SK-N-SH (cell line): ENCODE measurements at regions not wholly inside any gene's neighbourhood (a gene's known extent, or its start where the extent isn't known, plus 50 kb on each side); places are given as distances from the start of the nearest gene placed in this dataset.

Experiments
- CTCF ChIA-PET: fragments of 300-600, 350-600 bp; formaldehyde crosslinking; extraction: SDS; loops from one replicate; lab custom pipeline; 2021; lab: Yijun Ruan, JAX
- POLR2A ChIA-PET: fragments of 350-600 bp; sonication (Branson Sonifier 250); formaldehyde crosslinking; extraction: SDS; loops from one replicate; lab custom pipeline; 2020; ENCODE audit warnings: antibody characterized with exemption, inconsistent platforms; lab: Yijun Ruan, JAX
- DNase-seq: peaks from one replicate; pipeline ENCODE4 v3.0.0; 2012
- H2AFZ ChIP-seq: fragments of 200-600 bp; sonication (generic); 2 replicates; pipeline ENCODE4 v1.8.1; 2016; ENCODE audit warnings: antibody characterized with exemption, mild to moderate bottlenecking, low read depth
- H3F3A ChIP-seq: fragments of 200-600 bp; sonication (generic); replicated peaks from 2 replicates; pipeline ENCODE3; 2016; ENCODE audit warnings: antibody characterized with exemption, mild to moderate bottlenecking; ENCODE audit not compliant: insufficient read depth
- H3K27ac ChIP-seq, 2 experiments: fragments of 200-500 bp in 1 of 2; fragments of 200-600 bp in 1 of 2; sonication (Bioruptor generic) in 1 of 2; sonication (generic), shearing (Covaris generic) in 1 of 2; 2 replicates each; pipeline versions ENCODE4 v1.5.1 to v1.6.1; 2014 to 2016; ENCODE audit warnings: low read depth in 2 of 2, inconsistent platforms in 1 of 2, low read length in 1 of 2, mild to moderate bottlenecking in 1 of 2, mixed read lengths in 1 of 2
- H3K27me3 ChIP-seq: fragments of 200-600 bp; sonication (generic), shearing (Covaris generic); 2 replicates; pipeline ENCODE4 v1.6.1; 2016; ENCODE audit warnings: mixed run types; ENCODE audit not compliant: insufficient read depth
- H3K36me3 ChIP-seq, 2 experiments: fragments of 200-500 bp in 1 of 2; fragments of 200-600 bp in 1 of 2; sonication (Bioruptor generic) in 1 of 2; sonication (generic) in 1 of 2; replicated peaks in 1 of 2; 2 replicates each; pipeline versions ENCODE3 to v1.5.1; 2014 to 2016; ENCODE audit warnings: low read length in 1 of 2, mild to moderate bottlenecking in 1 of 2; ENCODE audit not compliant: insufficient read depth in 2 of 2, control insufficient read depth in 1 of 2
- H3K4me1 ChIP-seq, 2 experiments: fragments of 200-500 bp in 1 of 2; fragments of 200-600 bp in 1 of 2; sonication (Bioruptor generic) in 1 of 2; sonication (generic), shearing (Covaris generic) in 1 of 2; 2 replicates each; pipeline versions ENCODE4 v1.5.1 to v1.6.1; 2014 to 2016; ENCODE audit warnings: low read depth in 1 of 2, low read length in 1 of 2, mixed run types in 1 of 2; ENCODE audit not compliant: insufficient read depth in 2 of 2, control insufficient read depth in 1 of 2
- H3K4me2 ChIP-seq: fragments of 200-600 bp; sonication (generic), shearing (Covaris generic); 2 replicates; pipeline ENCODE4 v1.6.1; 2017; ENCODE audit warnings: mixed run types
- H3K4me3 ChIP-seq, 2 experiments: fragments of 200-500 bp in 1 of 2; fragments of 200-600 bp in 1 of 2; sonication (Bioruptor generic) in 1 of 2; sonication (generic), shearing (Covaris generic) in 1 of 2; 2 replicates each; pipeline versions ENCODE4 v1.5.1 to v1.8.1; 2014 to 2016; ENCODE audit warnings: low read depth in 2 of 2, inconsistent platforms in 1 of 2, low read length in 1 of 2, mild to moderate bottlenecking in 1 of 2, mixed read lengths in 1 of 2, moderate library complexity in 1 of 2
- H3K79me2 ChIP-seq: fragments of 200-600 bp; sonication (generic); 2 replicates; pipeline ENCODE4 v1.8.1; 2017; ENCODE audit warnings: mild to moderate bottlenecking; ENCODE audit not compliant: insufficient read depth
- H3K9ac ChIP-seq: fragments of 200-600 bp; sonication (generic); 2 replicates; pipeline ENCODE4 v1.6.1; 2017; ENCODE audit warnings: mixed run types
- H3K9me2 ChIP-seq: fragments of 200-600 bp; sonication (generic); 2 replicates; pipeline ENCODE4 v1.6.1; 2017; ENCODE audit warnings: mixed run types
- H3K9me3 ChIP-seq: fragments of 200-600 bp; sonication (generic); 2 replicates; pipeline ENCODE4 v1.6.1; 2017; ENCODE audit warnings: mixed run types, mild to moderate bottlenecking, moderate library complexity
- H4K20me1 ChIP-seq: fragments of 200-600 bp; sonication (generic); 2 replicates; pipeline ENCODE4 v1.6.1; 2017; ENCODE audit warnings: mild to moderate bottlenecking, mixed run types; ENCODE audit not compliant: insufficient read depth
- FOXJ3 ChIP-seq: sonication (generic); formaldehyde crosslinking; IDR thresholded peaks from 2 replicates; pipeline ENCODE4 v1.5.1; 2020; ENCODE audit warnings: mild to moderate bottlenecking, missing genetic modification reagents
- FOXM1 ChIP-seq: IDR thresholded peaks from 2 replicates; pipeline ENCODE4 v1.4.0; 2012; ENCODE audit warnings: low read depth, mild to moderate bottlenecking
- GABPA ChIP-seq: IDR thresholded peaks from 2 replicates; pipeline ENCODE4 v1.4.0; 2012; ENCODE audit warnings: low read depth, mild to moderate bottlenecking
- GATA2 ChIP-seq: sonication (generic); formaldehyde crosslinking; IDR thresholded peaks from 2 replicates; pipeline ENCODE4 v1.5.0; 2020; ENCODE audit warnings: mild to moderate bottlenecking, missing genetic modification reagents
- IRF3 ChIP-seq: fragments of 150-350 bp; IDR thresholded peaks from 2 replicates; pipeline ENCODE4 v1.6.1; 2016; ENCODE audit warnings: mild to moderate bottlenecking, low read depth, low read length
- JUND ChIP-seq: IDR thresholded peaks from 2 replicates; pipeline ENCODE4 v1.4.0; 2012
- MEF2A ChIP-seq: IDR thresholded peaks from 2 replicates; pipeline ENCODE4 v1.4.0; 2012; ENCODE audit warnings: low read depth, borderline replicate concordance
- MXI1 ChIP-seq: IDR thresholded peaks from 2 replicates; pipeline ENCODE4 v1.6.1; 2012; ENCODE audit warnings: mild to moderate bottlenecking, low read depth, low read length, improper control_type of control experiment
- PBX3 ChIP-seq: IDR thresholded peaks from 2 replicates; pipeline ENCODE4; 2012
- POLR2AphosphoS5 ChIP-seq: IDR thresholded peaks from 2 replicates; pipeline ENCODE4 v1.6.1; 2012; ENCODE audit warnings: low read depth, low read length
- RAD21 ChIP-seq: IDR thresholded peaks from 2 replicates; pipeline ENCODE4 v1.6.1; 2012; ENCODE audit warnings: mild to moderate bottlenecking, low read length
- RCOR1 ChIP-seq: fragments of 150-350 bp; IDR thresholded peaks from 2 replicates; pipeline ENCODE4 v1.6.1; 2017; ENCODE audit warnings: antibody characterized with exemption, low read length
- RFX5 ChIP-seq: IDR thresholded peaks from 2 replicates; pipeline ENCODE4 v1.6.1; 2012; ENCODE audit warnings: mild to moderate bottlenecking, improper control_type of control experiment, low read length
- RXRA ChIP-seq: IDR thresholded peaks from 2 replicates; pipeline ENCODE4 v1.4.0; 2012; ENCODE audit warnings: low read depth, mild to moderate bottlenecking, borderline replicate concordance
- SIN3A ChIP-seq: IDR thresholded peaks from 2 replicates; pipeline ENCODE4 v1.6.1; 2012; ENCODE audit warnings: low read depth, mild to moderate bottlenecking, low read length, moderate library complexity, borderline replicate concordance
- SMC3 ChIP-seq: IDR thresholded peaks from 2 replicates; pipeline ENCODE4 v1.6.1; 2012; ENCODE audit warnings: low read depth, low read length, improper control_type of control experiment
- TAF1 ChIP-seq: IDR thresholded peaks from 2 replicates; pipeline ENCODE4 v1.6.1; 2012; ENCODE audit warnings: low read depth, mild to moderate bottlenecking, low read length, moderate library complexity, borderline replicate concordance
- TCF12 ChIP-seq: IDR thresholded peaks from 2 replicates; pipeline ENCODE4 v1.4.0; 2012
- TEAD4 ChIP-seq: IDR thresholded peaks from 2 replicates; pipeline ENCODE4 v1.4.0; 2012; ENCODE audit warnings: mild to moderate bottlenecking, borderline replicate concordance; ENCODE audit not compliant: insufficient read depth
- USF1 ChIP-seq: IDR thresholded peaks from 2 replicates; pipeline ENCODE4 v1.4.0; 2012; ENCODE audit warnings: low read depth, borderline replicate concordance
- YY1 ChIP-seq: IDR thresholded peaks from 2 replicates; pipeline ENCODE4 v1.4.0; 2012; ENCODE audit warnings: low read depth, mild to moderate bottlenecking
- WGBS: methylation state at CpG from one replicate; pipeline ENCODE4 v1.1.6; 2017; ENCODE audit warnings: low lambda C conversion rate; 5-methylcytosine and 5-hydroxymethylcytosine counted together
- TF ChIP-seq, protein P1 (sequence below): IDR thresholded peaks from 2 replicates; pipeline ENCODE4 v1.4.0; 2012; ENCODE audit warnings: low read depth, borderline replicate concordance

GRCh38 chr1:191895462-191896058, 262.7 kb upstream of the RGS18 start:
- H3K4me1 ChIP-seq = no peaks in the 10 kb centered on the region
- H3K36me3 ChIP-seq = no peaks in the 10 kb centered on the region
- peaks cover 5% of the 10 kb centered on the region; the same call in 1 of the 2 replicates for H3K9me2 ChIP-seq
- no peaks in the 10 kb centered on the region for H4K20me1 ChIP-seq
- no peak for DNase-seq
- no peaks in the 10 kb centered on the region; the same call in 1 of the 2 replicates for H3K9me3 ChIP-seq
- ChIA-PET CTCF (interaction anchor here (0.6 kb wide), 1 partner anchor 37 kb away, joined by 3 read pairs; no protein-coding TSS in a partner anchor), POLR2A (no interaction called here)
- H2AFZ ChIP-seq = no peak overlapping the region
- no peaks in the 10 kb centered on the region; the same call in 1 of the 2 replicates for H3K27me3 ChIP-seq
- no peak overlapping the region for H3K4me2 ChIP-seq
- no peaks in the 10 kb centered on the region for H3F3A ChIP-seq
- H3K4me3 ChIP-seq = no peak overlapping the region
- H3K79me2 ChIP-seq = no peaks in the 10 kb centered on the region
- H3K27ac ChIP-seq = no peak overlapping the region
- H3K9ac ChIP-seq = no peak overlapping the region
- no peak for TF ChIP-seq FOXM1
- no peak for TF ChIP-seq YY1
- TF ChIP-seq GATA2 (CRISPR knock-in tag) = no peak
- TF ChIP-seq GABPA = no peak
- no peak for TF ChIP-seq RXRA
- no peak for TF ChIP-seq POLR2AphosphoS5
- TF ChIP-seq JUND = no peak
- no peak for TF ChIP-seq SIN3A
- TF ChIP-seq SMC3 = no peak
- no peak for TF ChIP-seq RAD21
- no peak for TF ChIP-seq TAF1
- no peak for TF ChIP-seq TCF12
- TF ChIP-seq RCOR1 = no peak
- no peak for TF ChIP-seq FOXJ3
- no peak for TF ChIP-seq MEF2A
- no peak for TF ChIP-seq MXI1
- TF ChIP-seq TEAD4 = no peak
- no peak for TF ChIP-seq PBX3
- TF ChIP-seq IRF3 = no peak

- WGBS = 6% methylated on average over 3 of the region's 3 CpGs
- TF ChIP-seq USF1 (no peak), RAD21 (no peak), RFX5 (no peak), FOXM1 (no peak), IRF3 (no peak), JUND (no peak)
- TF ChIP-seq, protein P1, sequence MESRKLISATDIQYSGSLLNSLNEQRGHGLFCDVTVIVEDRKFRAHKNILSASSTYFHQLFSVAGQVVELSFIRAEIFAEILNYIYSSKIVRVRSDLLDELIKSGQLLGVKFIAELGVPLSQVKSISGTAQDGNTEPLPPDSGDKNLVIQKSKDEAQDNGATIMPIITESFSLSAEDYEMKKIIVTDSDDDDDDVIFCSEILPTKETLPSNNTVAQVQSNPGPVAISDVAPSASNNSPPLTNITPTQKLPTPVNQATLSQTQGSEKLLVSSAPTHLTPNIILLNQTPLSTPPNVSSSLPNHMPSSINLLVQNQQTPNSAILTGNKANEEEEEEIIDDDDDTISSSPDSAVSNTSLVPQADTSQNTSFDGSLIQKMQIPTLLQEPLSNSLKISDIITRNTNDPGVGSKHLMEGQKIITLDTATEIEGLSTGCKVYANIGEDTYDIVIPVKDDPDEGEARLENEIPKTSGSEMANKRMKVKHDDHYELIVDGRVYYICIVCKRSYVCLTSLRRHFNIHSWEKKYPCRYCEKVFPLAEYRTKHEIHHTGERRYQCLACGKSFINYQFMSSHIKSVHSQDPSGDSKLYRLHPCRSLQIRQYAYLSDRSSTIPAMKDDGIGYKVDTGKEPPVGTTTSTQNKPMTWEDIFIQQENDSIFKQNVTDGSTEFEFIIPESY = no peak
- TF ChIP-seq, all 33 proteins: peak for 0
- CTCF ChIA-PET = no interaction called here
- Histone ChIP-seq H3K4me3 (no peak overlapping the region), H3K9me3 (no peaks in the 10 kb centered on the region; the same call in 1 of the 2 replicates), H3K9me2 (peaks cover 5% of the 10 kb centered on the region; the same call in 1 of the 2 replicates), H3K4me2 (no peak overlapping the region), H3K79me2 (no peaks in the 10 kb centered on the region), H2AFZ (no peak overlapping the region), H3K4me1 (no peaks in the 10 kb centered on the region), H3K9ac (no peak overlapping the region), H3F3A (no peaks in the 10 kb centered on the region), H3K27me3 (no peaks in the 10 kb centered on the region; the same call in 1 of the 2 replicates), H3K27ac (no peak overlapping the region), H4K20me1 (no peaks in the 10 kb centered on the region), H3K36me3 (no peaks in the 10 kb centered on the region)
- POLR2A ChIA-PET = no interaction called here
- DNase-seq = no peak
These were observed 261.1 kb upstream of the RGS18 start for GRCh38 chr1:191897134-191897533.
